ENCODE measurements at regions not wholly inside any gene's neighbourhood (a gene's known extent, or its start where the extent isn't known, plus 50 kb on each side); places are given as distances from the start of the nearest gene placed in this dataset.

DNA sequence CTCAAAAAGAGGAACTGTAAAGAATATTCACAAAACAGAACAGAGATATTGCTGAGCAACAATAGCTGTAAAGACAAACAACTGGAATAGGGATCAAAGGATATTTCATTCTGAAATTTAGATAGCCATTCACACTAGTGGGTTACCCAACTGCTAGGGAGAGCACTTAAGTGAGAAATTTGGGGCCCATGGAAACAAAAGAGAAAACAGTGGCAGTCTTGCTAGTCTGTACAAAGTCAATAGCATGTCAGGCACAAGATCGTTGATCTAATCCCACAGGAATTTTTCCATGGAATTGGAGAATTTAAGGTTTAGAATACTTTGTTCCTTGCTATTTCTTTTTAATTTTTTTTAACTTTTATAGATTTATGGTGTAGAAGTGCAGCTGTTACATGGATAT lies 467.0 kb downstream of the PCDH18 start:
- no peak for DNase-seq

DNA sequence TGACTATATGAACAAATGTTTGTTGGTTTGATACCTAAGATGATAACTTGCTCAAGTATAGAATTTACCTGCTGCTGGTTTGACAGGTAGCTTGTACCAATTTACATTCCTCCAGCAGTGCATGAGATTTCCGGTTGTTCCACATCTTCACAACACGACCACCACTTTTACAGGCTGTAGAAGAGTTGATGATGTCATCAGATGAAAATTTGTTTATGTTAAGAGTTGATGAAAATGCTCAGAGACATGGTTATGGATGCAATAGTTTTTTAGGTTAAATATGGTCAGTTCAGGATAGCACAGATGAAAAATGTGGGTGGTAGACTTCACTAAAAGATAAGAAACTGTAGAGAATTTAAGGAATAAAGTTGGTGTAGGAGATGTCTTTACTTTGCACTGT lies 468.3 kb downstream of the PCDH18 start:
- DNase-seq: no peak

GRCh38 chr4:137043184-137043583 lies 489.1 kb downstream of the PCDH18 start:
- DNase-seq: no peak

DNA sequence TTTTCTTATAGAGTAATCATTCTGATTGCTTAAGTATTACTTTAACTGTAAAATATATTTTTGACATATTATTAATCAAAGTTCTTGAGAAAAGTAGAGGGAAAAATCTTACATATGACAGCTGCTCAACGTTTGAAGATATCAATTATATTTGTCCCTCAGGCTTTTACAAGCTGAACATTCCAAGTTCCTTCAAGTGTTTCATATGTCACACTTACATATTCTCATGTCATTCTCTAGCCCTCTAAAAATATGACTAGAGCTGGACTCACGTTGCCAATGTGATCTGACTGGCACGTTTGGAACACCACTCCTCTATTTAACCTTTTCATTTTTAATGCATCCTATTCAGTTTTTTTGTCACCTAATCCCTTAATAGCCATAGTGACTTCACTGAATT lies 492.9 kb downstream of the PCDH18 start:
- peak in 1 of 2 experiments; percentile 12 for DNase-seq

- peak; percentile 86 to 95 for DNase-seq
These were observed 500.1 kb downstream of the PCDH18 start for GRCh38 chr4:137032222-137032621.

GRCh38 chr4:137029026-137029425 lies 503.3 kb downstream of the PCDH18 start:
- DNase-seq: no peak

DNA sequence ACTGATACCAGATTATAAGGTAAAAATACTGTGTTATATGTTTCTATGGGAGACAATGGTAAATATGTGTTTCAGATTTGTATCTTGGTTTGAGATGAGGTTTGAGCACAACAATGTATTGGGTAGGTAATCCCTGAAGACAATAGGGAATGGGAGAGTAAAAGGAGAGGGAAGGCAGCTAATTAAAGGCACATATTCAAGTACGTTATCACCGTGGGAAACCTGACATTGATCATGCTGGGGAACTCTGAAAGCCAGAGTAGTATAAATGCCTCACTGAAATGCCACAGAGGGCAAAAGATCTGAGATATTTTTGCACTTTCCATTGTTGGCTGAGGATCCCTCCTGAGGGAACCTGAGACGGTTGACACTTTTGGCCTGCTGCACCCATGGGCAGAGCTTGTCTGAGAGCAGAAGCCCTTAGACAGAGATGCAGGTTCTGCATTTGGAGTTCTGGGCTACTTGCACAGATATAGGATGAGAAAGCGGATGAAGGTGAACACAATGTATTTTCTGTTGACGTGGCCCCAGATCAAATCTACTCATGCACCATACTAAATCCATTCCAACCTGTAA lies 506.7 kb downstream of the PCDH18 start:
- no peak for DNase-seq

DNA sequence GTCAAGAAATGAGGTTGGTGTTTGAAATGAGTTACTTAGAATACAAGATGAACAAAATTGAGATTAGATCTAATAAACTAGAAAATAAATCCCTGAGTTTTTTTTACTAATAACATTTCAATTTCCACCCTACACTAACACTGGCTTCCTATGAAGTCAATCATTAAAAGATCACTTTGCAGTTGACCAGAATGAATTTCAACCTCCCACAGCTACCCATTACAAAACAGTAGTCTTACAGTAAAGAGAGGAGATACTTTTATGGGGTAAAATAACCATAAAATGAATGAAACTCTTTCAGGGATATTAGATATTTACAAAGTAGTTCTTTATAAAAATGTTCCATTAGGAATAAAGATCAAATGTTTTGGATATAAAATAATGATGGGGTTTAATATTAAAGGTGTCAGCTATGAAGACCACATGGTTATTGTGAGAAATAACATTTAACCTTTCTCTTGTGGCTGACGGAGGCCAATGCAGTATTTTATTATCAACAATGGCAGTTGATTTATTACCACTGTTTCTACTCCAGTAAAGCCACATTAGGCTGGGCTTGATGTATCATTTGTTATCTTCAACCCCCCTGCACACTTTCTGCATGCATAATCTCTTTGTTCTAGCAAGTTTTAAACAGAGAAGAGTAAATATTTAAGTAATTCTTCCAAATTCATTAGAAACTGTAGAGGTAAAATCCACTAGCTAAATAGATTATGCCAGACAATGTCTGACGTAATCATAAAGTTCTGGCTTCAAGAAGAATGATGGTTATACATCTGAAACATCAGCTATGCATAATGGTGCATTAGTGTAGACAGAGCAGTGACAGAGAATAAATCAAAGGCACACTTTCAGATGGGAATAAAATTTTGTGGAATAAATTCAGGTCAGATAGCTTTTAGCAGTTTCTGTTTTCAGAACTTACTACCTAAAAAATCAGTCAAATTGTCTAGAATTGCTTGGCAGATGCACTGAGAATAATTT lies 516.6 kb downstream of the PCDH18 start:
- no peak for DNase-seq

DNA sequence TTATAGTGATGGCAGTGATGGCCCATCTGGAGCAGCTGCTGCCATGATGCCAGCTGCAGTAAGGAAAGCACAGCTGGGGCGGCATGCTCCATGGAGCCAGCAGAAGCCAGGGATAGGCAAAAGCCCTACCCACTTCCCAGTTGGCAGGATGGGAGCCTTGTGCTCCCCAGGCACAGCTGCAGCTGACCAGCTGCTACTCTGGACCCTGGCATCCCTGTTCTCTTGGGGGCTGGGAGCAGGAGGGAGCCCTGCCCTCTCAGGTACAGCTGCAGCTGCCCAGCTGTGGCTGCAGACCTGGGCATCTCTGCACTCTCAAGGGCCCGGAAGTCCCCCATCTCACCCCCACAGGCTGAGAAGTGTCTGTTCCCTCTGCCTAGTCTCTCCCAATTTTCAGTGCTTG lies 531.9 kb downstream of the PCDH18 start:
- DNase-seq: peak in 1 of 2 experiments; percentile 85

- DNase-seq: no peak
These were observed 540.3 kb downstream of the PCDH18 start for GRCh38 chr4:136992032-136992431.

GRCh38 chr4:136985683-136986082 lies 546.6 kb downstream of the PCDH18 start:
- no peak for DNase-seq

DNA sequence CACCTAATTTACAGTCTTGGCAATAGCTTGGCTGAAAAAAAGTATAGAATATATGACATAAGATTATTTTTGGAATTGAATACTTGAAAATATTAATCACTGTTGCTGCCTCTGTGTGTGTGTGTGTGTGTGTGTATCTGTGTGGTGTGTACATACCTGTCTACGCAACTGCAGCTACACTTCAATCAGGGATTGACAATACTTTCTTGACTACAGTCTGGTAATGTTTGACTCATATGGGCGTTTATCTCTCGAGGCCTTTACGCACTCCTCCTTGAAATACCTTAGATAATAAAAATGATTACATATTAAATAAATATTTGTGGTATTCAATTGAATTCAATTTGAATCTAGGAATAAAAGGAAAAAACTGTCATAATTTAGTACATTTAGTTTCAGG lies 565.2 kb downstream of the PCDH18 start:
- DNase-seq: no peak

DNA sequence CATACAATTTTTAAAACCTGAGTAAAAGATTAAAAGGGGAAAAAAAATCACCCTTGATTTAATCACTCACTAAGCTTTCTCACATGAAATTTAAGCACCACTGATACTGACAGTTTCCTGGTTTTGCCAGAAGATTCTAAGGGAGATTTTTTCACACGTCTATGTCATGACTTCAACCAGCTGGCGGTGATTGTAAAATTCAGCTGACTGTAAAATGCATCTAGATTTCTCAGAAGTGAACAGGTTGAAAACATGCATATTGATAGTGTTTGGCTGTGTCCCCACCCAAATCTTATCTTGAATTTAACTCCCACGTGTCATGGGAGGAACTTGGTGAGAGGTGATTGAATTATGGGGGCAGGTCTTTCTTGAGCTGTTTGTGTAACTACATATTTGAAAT lies 566.8 kb downstream of the PCDH18 start:
- no peak for DNase-seq

GRCh38 chr4:136962868-136963267 lies 569.4 kb downstream of the PCDH18 start:
- no peak for DNase-seq

- DNase-seq: no peak
These were observed 585.9 kb downstream of the PCDH18 start for GRCh38 chr4:136946307-136946907.

GRCh38 chr4:136939781-136940180 lies 592.5 kb downstream of the PCDH18 start:
- DNase-seq: no peak

- no peak for DNase-seq
These were observed 596.4 kb downstream of the PCDH18 start for GRCh38 chr4:136935871-136936270.

GRCh38 chr4:136935305-136935704 lies 597.0 kb downstream of the PCDH18 start:
- no peak for DNase-seq

- DNase-seq: peak in 1 of 2 experiments; percentile 11
These were observed 597.7 kb downstream of the PCDH18 start for GRCh38 chr4:136934601-136935000.

DNA sequence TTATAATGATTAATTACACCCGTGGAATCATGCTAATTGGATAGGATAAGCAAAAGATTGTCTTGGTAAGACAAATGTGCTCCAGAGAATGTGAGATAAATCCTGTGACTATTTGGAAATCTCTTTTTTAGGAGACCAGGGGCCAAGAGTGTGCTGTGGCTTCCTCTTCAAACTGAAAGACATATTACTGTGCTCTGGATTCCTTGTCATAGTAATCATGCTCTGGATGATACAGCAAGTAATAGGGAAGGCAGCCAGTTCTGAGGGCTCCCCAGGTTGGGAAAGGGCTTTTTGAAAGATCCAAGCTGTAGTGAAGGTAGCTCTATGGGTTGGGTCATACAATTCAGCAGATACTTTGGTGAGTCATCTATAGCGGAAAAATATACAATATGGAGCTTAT lies 600.5 kb downstream of the PCDH18 start:
- DNase-seq: no peak

- no peak for DNase-seq
These were observed 603.3 kb downstream of the PCDH18 start for GRCh38 chr4:136928957-136929411.

DNA sequence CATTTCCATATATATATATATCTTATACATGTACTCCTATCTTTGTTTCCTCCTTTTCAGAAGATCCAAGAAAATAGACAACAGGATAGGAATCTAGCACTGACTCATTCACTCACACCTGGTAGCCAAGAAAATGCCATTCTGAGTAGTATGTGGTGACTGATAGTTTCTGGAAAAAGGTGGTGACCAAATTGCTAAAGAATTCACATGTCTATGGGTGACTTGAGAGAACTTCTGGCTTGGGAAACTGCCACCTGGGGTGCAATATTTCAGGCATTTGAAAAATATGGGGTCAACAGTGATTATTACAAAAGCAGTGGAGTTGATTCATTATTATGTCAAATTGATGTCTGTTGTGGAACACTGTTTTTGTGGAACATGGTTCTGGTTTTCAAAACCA lies 605.1 kb downstream of the PCDH18 start:
- DNase-seq: no peak

- DNase-seq: no peak
These were observed 607.1 kb downstream of the PCDH18 start for GRCh38 chr4:136925203-136925602.

GRCh38 chr4:136922066-136922465 lies 610.2 kb downstream of the PCDH18 start:
- DNase-seq: no peak

Data from NCI-H524 (cell line).